Gastrocnemius medialis (tissue), 4 donors: ENCODE measurements at regions not wholly inside any gene's neighbourhood (a gene's known extent, or its start where the extent isn't known, plus 50 kb on each side); places are given as distances from the start of the nearest gene placed in this dataset.

ENCODE experiments used
- ATAC-seq, 2 donors: fragments of 150-250 bp; one replicate each; pipeline ENCODE4 v1.9.1; 2016
- DNase-seq, 2 donors: peaks; one replicate each; pipeline ENCODE4 v3.0.0-alpha.2; 2019
- H3K27ac ChIP-seq, 4 donors: fragments of 200-600 bp; sonication (generic); 1 replicate in 1 of 4; 2 replicates in 3 of 4; pipeline ENCODE4 v1.5.1; 2016 to 2018; ENCODE audit warnings: mild to moderate bottlenecking in 2 of 4, moderate library complexity in 1 of 4
- H3K27me3 ChIP-seq, 3 donors: fragments of 200-600 bp; sonication (generic) in 2 of 3; 1 replicate in 1 of 3; 2 replicates in 2 of 3; pipeline versions ENCODE4 v1.5.1 to v1.6.0; 2016 to 2019; ENCODE audit warnings: mild to moderate bottlenecking in 1 of 3, moderate library complexity in 1 of 3
- H3K36me3 ChIP-seq, 2 donors: fragments of 200-600 bp; sonication (generic) in 1 of 2; one replicate each; pipeline ENCODE4 v1.5.1; 2017 to 2018
- H3K4me1 ChIP-seq, 2 donors: fragments of 200-600 bp; sonication (generic) in 1 of 2; one replicate each; pipeline ENCODE4 v1.5.1; 2016 to 2017; ENCODE audit warnings: mild to moderate bottlenecking in 2 of 2
- H3K4me3 ChIP-seq, 4 donors: fragments of 200-600 bp; sonication (generic) in 3 of 4; 1 replicate in 1 of 4; 2 replicates in 3 of 4; pipeline ENCODE4 v1.5.1; 2016 to 2019; ENCODE audit warnings: mild to moderate bottlenecking in 2 of 4
- H3K9me3 ChIP-seq, 3 donors: fragments of 200-600 bp; sonication (generic) in 2 of 3; 1 replicate in 1 of 3; 2 replicates in 2 of 3; pipeline ENCODE4 v1.5.1; 2016 to 2019
- CTCF ChIP-seq, 5 experiments: fragments of 450-650 bp in 3 of 5; fragments of 200-600 bp in 2 of 5; sonication (generic) in 2 of 5; IDR thresholded peaks in 4 of 5; conservative IDR thresholded peaks in 1 of 5; 1 replicate in 4 of 5; 2 replicates in 1 of 5; pipeline ENCODE4 v1.5.1; 2016 to 2019; ENCODE audit warnings: antibody characterized with exemption in 5 of 5, mild to moderate bottlenecking in 3 of 5, moderate library complexity in 3 of 5
- POLR2A ChIP-seq, 2 donors: fragments of 450-650 bp; IDR thresholded peaks; one replicate each; pipeline ENCODE4 v1.6.1; 2017; ENCODE audit warnings: antibody characterized with exemption in 2 of 2, mild to moderate bottlenecking in 2 of 2, moderate library complexity in 2 of 2
- in situ Hi-C, 4 donors: fragments of 200-750 bp; cut with MboI; loops; one replicate each; pipeline versions ENCODE4 v1.15.0 to v1.8.0; 2017; ENCODE audit warnings: low sequenced_read_pairs in 4 of 4
- intact Hi-C: fragments of 100-400 bp; cut with DNase I; formaldehyde crosslinking; loops from one replicate; pipeline ENCODE4 v1.15.1; 2023; ENCODE audit warnings: low total_unique reads

GRCh38 chr6:15796844-15797243 is 134.0 kb upstream of the DTNBP1 start:
- intact Hi-C loops (loop anchor here (2.0 kb wide), 1 partner anchor 84 kb away; no protein-coding TSS in a partner anchor), in situ Hi-C loops (no loop called here)
- no peaks in the 10 kb centered on the region for H3K27me3 ChIP-seq
- no peak for DNase-seq
- no peak for TF ChIP-seq POLR2A (IDR thresholded peaks at IDR 0.05)
- no peak for TF ChIP-seq CTCF (IDR thresholded peaks at IDR 0.05 in 4 of 5, conservative IDR thresholded peaks at IDR 0.05 in 1 of 5)
- peak overlapping the region; percentile 65 to 79 (median 78) for H3K27ac ChIP-seq
- H3K36me3 ChIP-seq: no peaks in the 10 kb centered on the region
- no peaks in the 10 kb centered on the region for H3K9me3 ChIP-seq
- ATAC-seq: no peak
- H3K4me1 ChIP-seq: peaks cover 49 to 50% of the 10 kb centered on the region in 2 donors
- H3K4me3 ChIP-seq: no peak overlapping the region

- H3K27ac ChIP-seq: peak overlapping the region; percentile 65 to 79 (median 78)
- peak; percentile 66 to 78 for ATAC-seq
- intact Hi-C loops: loop anchor here (2.0 kb wide), 1 partner anchor 83 kb away; no protein-coding TSS in a partner anchor
Measured at GRCh38 chr6:15796130-15796771, 133.4 kb upstream of the DTNBP1 start.

GRCh38 chr6:15793826-15794225 is 131.0 kb upstream of the DTNBP1 start:
- TF ChIP-seq POLR2A (IDR thresholded peaks at IDR 0.05) (no peak), CTCF (IDR thresholded peaks at IDR 0.05 in 4 of 5, conservative IDR thresholded peaks at IDR 0.05 in 1 of 5) (no peak)
- H3K36me3 ChIP-seq: no peaks in the 10 kb centered on the region
- H3K27ac ChIP-seq: peak overlapping the region; percentile 65 to 83 (median 78)
- intact Hi-C loops: loop anchor here (2.0 to 5.0 kb wide), 4 partner anchors 91 to 333 kb away; partner anchors contain the start of gene MYLIP
- no peak overlapping the region for H3K4me3 ChIP-seq
- H3K27me3 ChIP-seq: no peaks in the 10 kb centered on the region
- H3K9me3 ChIP-seq: no peaks in the 10 kb centered on the region
- no peak for DNase-seq
- ATAC-seq: peak; percentile 34 to 41
- H3K4me1 ChIP-seq: peaks cover 57 to 61% of the 10 kb centered on the region in 2 donors
- in situ Hi-C loops: no loop called here

More at GRCh38 chr6:15796130-15796771, 133.4 kb upstream of the DTNBP1 start:
- no peaks in the 10 kb centered on the region for H3K27me3 ChIP-seq
- peaks cover 55 to 56% of the 10 kb centered on the region in 2 donors for H3K4me1 ChIP-seq
- TF ChIP-seq CTCF (IDR thresholded peaks at IDR 0.05 in 4 of 5, conservative IDR thresholded peaks at IDR 0.05 in 1 of 5) (no peak), POLR2A (IDR thresholded peaks at IDR 0.05) (no peak)
- DNase-seq: peak; percentile 44 to 52
- no peaks in the 10 kb centered on the region for H3K9me3 ChIP-seq
- in situ Hi-C loops: no loop called here
- H3K4me3 ChIP-seq: no peak overlapping the region
- H3K36me3 ChIP-seq: no peaks in the 10 kb centered on the region

- H3K27me3 ChIP-seq: no peaks in the 10 kb centered on the region
- peaks cover 57 to 61% of the 10 kb centered on the region in 2 donors for H3K4me1 ChIP-seq
- H3K27ac ChIP-seq: peak overlapping the region; percentile 65 to 83 (median 78)
- TF ChIP-seq CTCF (IDR thresholded peaks at IDR 0.05 in 4 of 5, conservative IDR thresholded peaks at IDR 0.05 in 1 of 5): no peak
- TF ChIP-seq POLR2A (IDR thresholded peaks at IDR 0.05): no peak
- intact Hi-C loops: loop anchor here (2.0 to 5.0 kb wide), 4 partner anchors 92 to 334 kb away; partner anchors contain the start of gene MYLIP
- H3K4me3 ChIP-seq: no peak overlapping the region
- H3K9me3 ChIP-seq: no peaks in the 10 kb centered on the region
- in situ Hi-C loops: no loop called here
- H3K36me3 ChIP-seq: no peaks in the 10 kb centered on the region
- ATAC-seq (peak; percentile 94 to 96), DNase-seq (peak; percentile 67 to 75)
Measured at GRCh38 chr6:15793288-15793687, 130.5 kb upstream of the DTNBP1 start.
